ENCODE measurements at regions not wholly inside any gene's neighbourhood (a gene's known extent, or its start where the extent isn't known, plus 50 kb on each side); places are given as distances from the start of the nearest gene placed in this dataset.
"Not testable (repeated sequence)": the region's sequence is repeated elsewhere in the genome, so short reads cannot be mapped to it uniquely, and the experiment has no call there.

- TF ChIP-seq ELF4 (IDR thresholded peaks at IDR 0.05); ZNF384 (IDR thresholded peaks at IDR 0.05); SP1 (IDR thresholded peaks at IDR 0.05); SUZ12 (IDR thresholded peaks at IDR 0.05); CTBP1 (IDR thresholded peaks at IDR 0.05; ENCODE audit: borderline replicate concordance); NFRKB (IDR thresholded peaks at IDR 0.05); FOXK2 (IDR thresholded peaks at IDR 0.05); ARNT (IDR thresholded peaks at IDR 0.05); BHLHE40 (IDR thresholded peaks at IDR 0.05; ENCODE audit: borderline replicate concordance); FOXM1 (IDR thresholded peaks at IDR 0.05; ENCODE audit: borderline replicate concordance); FOXA1 (IDR thresholded peaks at IDR 0.05); PKNOX1 (IDR thresholded peaks at IDR 0.05); TARDBP (IDR thresholded peaks at IDR 0.05): not testable (repeated sequence)
Measured at GRCh38 chr12:131311279-131311722, 357.6 kb downstream of the ADGRD1 start.
